H1 (cell line): ENCODE measurements at regions not wholly inside any gene's neighbourhood (a gene's known extent, or its start where the extent isn't known, plus 50 kb on each side); places are given as distances from the start of the nearest gene placed in this dataset.

Experiments
- CBX8 ChIP-seq: fragments of 300-800, 300-1000 bp; sonication (generic); IDR thresholded peaks from 2 replicates; pipeline ENCODE4 v1.7.1; 2016; ENCODE audit warnings: low read depth, low read length, borderline replicate concordance
- CEBPB ChIP-seq: IDR thresholded peaks from 2 replicates; pipeline ENCODE4 v1.6.1; 2012; ENCODE audit warnings: low read depth, low read length
- CTCF ChIP-seq, 3 experiments: IDR thresholded peaks; 1 replicate in 2 of 3; 2 replicates in 1 of 3; pipeline versions ENCODE4 v1.5.1 to v1.6.1; 2011; ENCODE audit warnings: low read length in 3 of 3, mild to moderate bottlenecking in 3 of 3, inconsistent platforms in 2 of 3, low read depth in 1 of 3, moderate library complexity in 1 of 3; ENCODE audit not compliant: insufficient read depth in 1 of 3; ENCODE audit errors: control extremely low read depth in 1 of 3
- E2F6 ChIP-seq: IDR thresholded peaks from 2 replicates; pipeline ENCODE4 v1.6.1; 2012; ENCODE audit warnings: inconsistent platforms
- JUN ChIP-seq: IDR thresholded peaks from 2 replicates; pipeline ENCODE4 v1.6.1; 2011; ENCODE audit warnings: low read depth, mild to moderate bottlenecking, improper control_type of control experiment, low read length
- POLR2A ChIP-seq, 2 experiments: IDR thresholded peaks; 1 replicate in 1 of 2; 2 replicates in 1 of 2; pipeline ENCODE4 v1.6.1; 2011; ENCODE audit warnings: low read depth in 2 of 2, low read length in 2 of 2, mild to moderate bottlenecking in 2 of 2; ENCODE audit errors: control extremely low read depth in 1 of 2
- RAD21 ChIP-seq, 2 experiments: IDR thresholded peaks in 1 of 2; conservative IDR thresholded peaks in 1 of 2; 2 replicates each; pipeline ENCODE4 v1.6.1; 2011; ENCODE audit warnings: low read depth in 2 of 2, low read length in 2 of 2, improper control_type of control experiment in 1 of 2, inconsistent platforms in 1 of 2, mild to moderate bottlenecking in 1 of 2, moderate library complexity in 1 of 2
- RNF2 ChIP-seq: fragments of 200-900, 300-1000 bp; sonication (generic); IDR thresholded peaks from 2 replicates; pipeline ENCODE4 v1.7.1; 2016; ENCODE audit warnings: borderline replicate concordance, low read depth, mild to moderate bottlenecking, antibody characterized with exemption, low read length; ENCODE audit not compliant: poor library complexity, severe bottlenecking; ENCODE audit errors: missing control alignments
- TEAD4 ChIP-seq: IDR thresholded peaks from 2 replicates; pipeline ENCODE4 v1.6.1; 2012; ENCODE audit warnings: low read depth, low read length, inconsistent platforms, mixed read lengths
- YY1 ChIP-seq: IDR thresholded peaks from 2 replicates; pipeline ENCODE4 v1.6.1; 2011; ENCODE audit warnings: low read depth, mild to moderate bottlenecking, low read length

- TF ChIP-seq CTCF (IDR thresholded peaks at IDR 0.05; ENCODE audit: control extremely low read depth in 1 of 3, insufficient read depth in 1 of 3, low read depth in 1 of 3, low read length in 3 of 3) (no peak), POLR2A (IDR thresholded peaks at IDR 0.05; ENCODE audit: control extremely low read depth in 1 of 2, low read depth in 2 of 2, low read length in 2 of 2) (no peak), CBX8 (no peak), CEBPB (no peak), RNF2 (no peak), JUN (no peak), YY1 (no peak), TEAD4 (no peak), RAD21 (IDR thresholded peaks at IDR 0.05 in 1 of 2, conservative IDR thresholded peaks at IDR 0.05 in 1 of 2; ENCODE audit: low read depth in 2 of 2, low read length in 2 of 2) (no peak), E2F6 (no peak)
Measured at GRCh38 chr5:39977066-39977655, 552.4 kb upstream of the DAB2 start.
